Suprapubic skin (tissue), 4 donors: ENCODE measurements at regions not wholly inside any gene's neighbourhood (a gene's known extent, or its start where the extent isn't known, plus 50 kb on each side); places are given as distances from the start of the nearest gene placed in this dataset.

Source experiments
- DNase-seq, 2 donors: peaks; one replicate each; pipeline ENCODE4 v3.0.0-alpha.2; 2019; ENCODE audit warnings: low spot score in 2 of 2
- H3K27ac ChIP-seq: fragments of 200-600 bp; sonication (generic); one replicate; pipeline ENCODE4 v1.5.1; 2019
- H3K27me3 ChIP-seq: fragments of 200-600 bp; sonication (generic); one replicate; pipeline ENCODE4 v1.5.1; 2019
- H3K36me3 ChIP-seq: fragments of 200-600 bp; sonication (generic); one replicate; pipeline ENCODE4 v1.5.1; 2019
- H3K4me1 ChIP-seq: fragments of 200-600 bp; sonication (generic); one replicate; pipeline ENCODE4 v1.5.1; 2019
- H3K4me3 ChIP-seq: fragments of 200-600 bp; sonication (generic); one replicate; pipeline ENCODE4 v1.5.1; 2019; ENCODE audit warnings: mild to moderate bottlenecking
- H3K9me3 ChIP-seq: fragments of 200-600 bp; sonication (generic); one replicate; pipeline ENCODE4 v1.5.1; 2019
- EP300 ChIP-seq: sonication (generic); formaldehyde crosslinking; IDR thresholded peaks from one replicate; pipeline ENCODE4 v1.6.1; 2017; ENCODE audit warnings: antibody characterized with exemption
- POLR2A ChIP-seq, 2 donors: fragments of 450-650 bp; IDR thresholded peaks; one replicate each; pipeline ENCODE4 v1.6.1; 2017; ENCODE audit warnings: antibody characterized with exemption in 2 of 2, mild to moderate bottlenecking in 2 of 2, moderate library complexity in 2 of 2
- POLR2AphosphoS5 ChIP-seq, 3 donors: sonication (generic); formaldehyde crosslinking; IDR thresholded peaks; one replicate each; pipeline ENCODE4 v1.6.1; 2017; ENCODE audit warnings: antibody characterized with exemption in 3 of 3
- WGBS: methylation state at CpG from one replicate; pipeline ENCODE4 v1.1.5; 2018; 5-methylcytosine and 5-hydroxymethylcytosine counted together
- TF ChIP-seq, protein P1 (sequence below), 2 donors: fragments of 200-600 bp in 1 of 2; fragments of 450-650 bp in 1 of 2; sonication (generic) in 1 of 2; IDR thresholded peaks; one replicate each; pipeline ENCODE4 v1.5.1; 2016 to 2019; ENCODE audit warnings: antibody characterized with exemption in 2 of 2, mild to moderate bottlenecking in 1 of 2, moderate library complexity in 1 of 2

DNA sequence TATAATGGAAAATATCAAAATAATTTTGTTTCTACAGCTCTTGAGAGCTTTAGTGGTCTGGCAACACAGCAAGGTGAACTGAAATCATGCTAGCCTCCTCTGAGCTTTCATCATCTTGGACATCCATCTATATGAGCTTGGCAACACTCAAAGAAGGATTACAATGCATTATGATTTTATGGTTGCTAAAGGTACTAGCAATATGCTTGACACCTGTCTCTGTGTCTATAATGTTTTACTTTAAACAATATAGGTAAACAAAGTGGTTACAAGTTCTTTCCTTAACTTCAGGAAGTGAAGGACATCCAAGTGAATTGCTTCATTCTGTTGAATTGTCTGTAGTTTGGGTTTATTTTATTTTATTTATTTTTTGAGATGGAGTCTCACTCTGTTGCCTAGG is 203.7 kb upstream of the RRP15 start:
- Histone ChIP-seq H3K4me3 (no peak overlapping the region), H3K27me3 (no peaks in the 10 kb centered on the region), H3K4me1 (no peaks in the 10 kb centered on the region), H3K9me3 (no peaks in the 10 kb centered on the region), H3K36me3 (no peaks in the 10 kb centered on the region), H3K27ac (no peak overlapping the region)
- no peak for DNase-seq
- TF ChIP-seq POLR2A (IDR thresholded peaks at IDR 0.05) (no peak), POLR2AphosphoS5 (IDR thresholded peaks at IDR 0.05) (no peak), EP300 (no peak)
- TF ChIP-seq, protein P1, sequence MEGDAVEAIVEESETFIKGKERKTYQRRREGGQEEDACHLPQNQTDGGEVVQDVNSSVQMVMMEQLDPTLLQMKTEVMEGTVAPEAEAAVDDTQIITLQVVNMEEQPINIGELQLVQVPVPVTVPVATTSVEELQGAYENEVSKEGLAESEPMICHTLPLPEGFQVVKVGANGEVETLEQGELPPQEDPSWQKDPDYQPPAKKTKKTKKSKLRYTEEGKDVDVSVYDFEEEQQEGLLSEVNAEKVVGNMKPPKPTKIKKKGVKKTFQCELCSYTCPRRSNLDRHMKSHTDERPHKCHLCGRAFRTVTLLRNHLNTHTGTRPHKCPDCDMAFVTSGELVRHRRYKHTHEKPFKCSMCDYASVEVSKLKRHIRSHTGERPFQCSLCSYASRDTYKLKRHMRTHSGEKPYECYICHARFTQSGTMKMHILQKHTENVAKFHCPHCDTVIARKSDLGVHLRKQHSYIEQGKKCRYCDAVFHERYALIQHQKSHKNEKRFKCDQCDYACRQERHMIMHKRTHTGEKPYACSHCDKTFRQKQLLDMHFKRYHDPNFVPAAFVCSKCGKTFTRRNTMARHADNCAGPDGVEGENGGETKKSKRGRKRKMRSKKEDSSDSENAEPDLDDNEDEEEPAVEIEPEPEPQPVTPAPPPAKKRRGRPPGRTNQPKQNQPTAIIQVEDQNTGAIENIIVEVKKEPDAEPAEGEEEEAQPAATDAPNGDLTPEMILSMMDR (IDR thresholded peaks at IDR 0.05): no peak

DNA sequence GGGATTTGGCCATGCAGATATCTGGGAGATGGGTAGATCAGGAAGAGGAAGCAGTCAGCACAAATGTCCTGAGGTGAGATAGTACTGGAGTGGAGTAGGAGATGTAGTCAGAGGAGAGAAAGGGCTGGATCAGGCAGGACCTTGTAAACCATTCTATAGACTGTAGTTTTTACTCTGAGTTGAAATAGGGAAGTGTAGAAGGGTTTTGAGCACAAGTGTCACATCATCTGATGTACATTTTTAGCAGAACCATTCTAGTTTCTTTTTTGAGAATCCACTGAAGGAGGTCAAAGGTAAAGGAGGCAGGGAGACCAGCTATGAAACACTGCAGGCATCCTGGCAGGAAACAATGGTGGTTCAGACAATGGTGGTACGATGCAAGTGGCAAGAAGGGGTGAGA is 194.6 kb upstream of the RRP15 start:
- 85% methylated on average over 1 of the region's 1 CpG for WGBS

DNA sequence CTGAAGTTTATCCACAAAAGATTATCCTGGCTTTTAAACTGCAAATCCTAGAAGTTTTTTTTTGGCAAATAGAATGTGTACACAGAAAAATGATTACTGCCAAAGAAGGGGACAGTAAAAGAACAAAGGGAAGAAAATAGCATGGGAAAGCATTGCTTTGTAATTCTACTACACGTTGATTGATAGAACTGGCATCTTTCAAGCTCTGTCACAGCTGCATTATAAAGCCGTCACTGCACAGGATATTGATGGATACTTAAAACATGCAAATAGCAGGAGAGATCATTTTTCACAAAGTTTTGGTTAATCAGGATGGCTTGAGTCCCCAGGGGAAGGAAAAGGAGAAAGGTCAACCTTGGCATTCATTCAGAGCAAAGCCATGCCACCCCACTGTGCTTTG is 183.7 kb upstream of the RRP15 start:
- Histone ChIP-seq H3K36me3 (no peaks in the 10 kb centered on the region), H3K27me3 (no peaks in the 10 kb centered on the region), H3K4me3 (no peak overlapping the region), H3K27ac (no peak overlapping the region), H3K9me3 (no peaks in the 10 kb centered on the region), H3K4me1 (no peaks in the 10 kb centered on the region)
- DNase-seq: no peak
- 33% methylated on average over 2 of the region's 2 CpGs for WGBS
- TF ChIP-seq, protein P1 (IDR thresholded peaks at IDR 0.05): no peak
- TF ChIP-seq POLR2AphosphoS5 (IDR thresholded peaks at IDR 0.05) (no peak), EP300 (no peak), POLR2A (IDR thresholded peaks at IDR 0.05) (no peak)

More for the DNA sequence above, 194.6 kb upstream of the RRP15 start:
- Histone ChIP-seq H3K4me3 (no peak overlapping the region), H3K36me3 (no peaks in the 10 kb centered on the region), H3K9me3 (no peaks in the 10 kb centered on the region), H3K27ac (no peak overlapping the region), H3K27me3 (no peaks in the 10 kb centered on the region), H3K4me1 (no peaks in the 10 kb centered on the region)
- TF ChIP-seq, protein P1 (IDR thresholded peaks at IDR 0.05): no peak
- TF ChIP-seq EP300 (no peak), POLR2A (IDR thresholded peaks at IDR 0.05) (no peak), POLR2AphosphoS5 (IDR thresholded peaks at IDR 0.05) (no peak)
- no peak for DNase-seq

DNA sequence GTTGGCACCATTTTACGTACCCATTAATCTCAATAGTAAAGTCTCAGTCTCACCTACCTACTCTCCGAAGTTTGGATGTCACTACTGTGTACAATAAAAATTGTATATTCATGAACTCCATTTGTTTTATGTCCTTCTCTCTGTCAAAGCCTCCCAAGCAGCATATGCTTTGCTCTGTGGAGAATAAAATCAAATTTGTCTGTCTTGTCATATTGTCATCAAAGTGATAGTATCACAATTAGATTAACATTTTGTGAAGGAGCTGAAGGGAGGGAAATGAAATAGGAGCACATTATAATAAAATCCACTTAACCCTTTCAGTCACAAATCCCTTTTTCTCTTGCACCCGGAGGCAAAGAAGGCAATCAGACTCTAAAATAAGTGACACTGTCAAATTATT is 177.1 kb upstream of the RRP15 start:
- DNase-seq: no peak
- Histone ChIP-seq H3K36me3 (no peaks in the 10 kb centered on the region), H3K27me3 (no peaks in the 10 kb centered on the region), H3K4me1 (no peaks in the 10 kb centered on the region), H3K27ac (no peak overlapping the region), H3K4me3 (no peak overlapping the region), H3K9me3 (no peaks in the 10 kb centered on the region)
- TF ChIP-seq POLR2A (IDR thresholded peaks at IDR 0.05) (no peak), EP300 (no peak), POLR2AphosphoS5 (IDR thresholded peaks at IDR 0.05) (no peak)
- TF ChIP-seq, protein P1 (IDR thresholded peaks at IDR 0.05): no peak
- WGBS: 89% methylated on average over 3 of the region's 3 CpGs

DNA sequence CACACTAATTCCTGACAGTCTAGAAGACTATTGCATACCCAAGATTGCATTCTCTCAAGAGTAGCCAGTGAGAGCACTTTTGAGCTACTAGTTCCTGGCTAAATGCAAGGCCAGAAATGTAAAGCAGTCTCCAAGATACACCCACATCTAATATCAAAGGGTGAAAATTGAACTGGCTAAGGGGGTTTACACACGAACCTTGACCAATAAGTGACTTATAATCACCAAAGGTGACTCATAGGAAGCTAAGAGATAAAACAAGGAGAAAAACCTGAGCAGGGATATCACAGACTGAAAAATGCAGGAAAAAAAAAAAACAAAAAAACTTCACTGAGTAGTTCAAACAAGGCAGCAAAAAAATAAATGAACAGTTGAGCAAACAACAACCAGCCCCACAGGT is 172.2 kb upstream of the RRP15 start:
- TF ChIP-seq POLR2AphosphoS5 (IDR thresholded peaks at IDR 0.05) (no peak), EP300 (no peak), POLR2A (IDR thresholded peaks at IDR 0.05) (no peak)
- TF ChIP-seq, protein P1 (IDR thresholded peaks at IDR 0.05): no peak

More for the DNA sequence above, 172.2 kb upstream of the RRP15 start:
- Histone ChIP-seq H3K27me3 (no peaks in the 10 kb centered on the region), H3K9me3 (no peaks in the 10 kb centered on the region), H3K27ac (no peak overlapping the region), H3K4me3 (no peak overlapping the region), H3K36me3 (no peaks in the 10 kb centered on the region), H3K4me1 (no peaks in the 10 kb centered on the region)
- 50% methylated on average over 1 of the region's 1 CpG for WGBS
- no peak for DNase-seq
